ENCODE measurements at regions not wholly inside any gene's neighbourhood (a gene's known extent, or its start where the extent isn't known, plus 50 kb on each side); places are given as distances from the start of the nearest gene placed in this dataset.

DNA sequence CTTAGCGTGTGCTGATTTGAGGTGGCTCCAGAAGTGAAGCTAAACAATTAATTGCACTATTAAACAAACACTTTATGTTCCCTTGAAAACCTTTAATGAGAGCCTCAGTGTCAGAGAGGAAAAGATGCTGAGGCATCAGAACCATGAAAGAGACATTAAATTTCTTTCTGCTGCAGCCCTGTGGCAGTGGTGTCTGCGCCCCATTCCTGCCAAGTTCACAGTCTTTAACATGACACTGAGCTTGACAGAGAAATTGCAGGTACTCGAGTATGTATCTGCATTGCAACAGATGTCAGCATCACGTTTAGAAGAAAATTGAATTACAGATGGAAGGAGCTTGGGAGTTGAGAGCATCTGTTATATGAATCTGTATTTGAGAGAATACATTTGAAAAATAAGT, 111.3 kb upstream of the CREB1 start:
- no peak for TF ChIP-seq POLR2A (IDR thresholded peaks at IDR 0.05)
- TF ChIP-seq CTCF (IDR thresholded peaks at IDR 0.05) = no peak
